MCF 10A (cell line): ENCODE measurements at regions not wholly inside any gene's neighbourhood (a gene's known extent, or its start where the extent isn't known, plus 50 kb on each side); places are given as distances from the start of the nearest gene placed in this dataset.

Source experiments
- BruUV-seq: library from RNA; stranded (reverse); fragments of 400-500 nt; replicated peaks from 2 replicates; lab custom pipeline; 2021; lab: Mats Ljungman, UMichigan
- CTCF ChIA-PET: fragments of 300-600 bp; sonication (Branson Sonifier 250); formaldehyde crosslinking; extraction: SDS; loops from one replicate; lab custom pipeline; 2021; ENCODE audit warnings: antibody characterized with exemption, inconsistent platforms; lab: Yijun Ruan, JAX
- POLR2A ChIA-PET: fragments of 300-600, 350-650 bp; sonication (Branson Sonifier 250); formaldehyde crosslinking; extraction: SDS; loops from one replicate; lab custom pipeline; 2020; ENCODE audit warnings: antibody characterized with exemption, inconsistent platforms; lab: Yijun Ruan, JAX
- DNase-seq: peaks from one replicate; pipeline ENCODE4 v3.0.0-alpha.2; 2018; ENCODE audit not compliant: unreplicated experiment
- H3K27ac Mint-ChIP-seq: one replicate; pipeline ENCODE4 v1.8.0; 2022; ENCODE audit warnings: mild to moderate bottlenecking, low read depth, mixed read lengths; ENCODE audit not compliant: unreplicated experiment
- H3K27me3 Mint-ChIP-seq: one replicate; pipeline ENCODE4 v1.8.0; 2022; ENCODE audit warnings: mixed read lengths; ENCODE audit not compliant: insufficient read depth, unreplicated experiment
- H3K36me3 Mint-ChIP-seq: one replicate; pipeline ENCODE4 v1.8.0; 2022; ENCODE audit warnings: mild to moderate bottlenecking, moderate library complexity, mixed read lengths; ENCODE audit not compliant: insufficient read depth, unreplicated experiment
- H3K4me1 Mint-ChIP-seq: one replicate; pipeline ENCODE4 v1.8.0; 2022; ENCODE audit warnings: mixed read lengths; ENCODE audit not compliant: insufficient read depth, unreplicated experiment
- H3K4me3 Mint-ChIP-seq: one replicate; pipeline ENCODE4 v1.8.0; 2022; ENCODE audit warnings: mild to moderate bottlenecking, moderate library complexity, mixed read lengths; ENCODE audit not compliant: unreplicated experiment
- H3K9me3 Mint-ChIP-seq: one replicate; pipeline ENCODE4 v1.8.0; 2022; ENCODE audit warnings: mixed read lengths; ENCODE audit not compliant: unreplicated experiment
- intact Hi-C: fragments of 100-400 bp; cut with micrococcal nuclease; formaldehyde crosslinking; loops from 2 replicates; pipeline ENCODE4 v1.14.1; 2022
- TF ChIP-seq, protein P1 (sequence below): fragments of 200-600 bp; IDR thresholded peaks from one replicate; pipeline ENCODE4 v1.8.0; 2022; ENCODE audit warnings: antibody characterized with exemption, mild to moderate bottlenecking; ENCODE audit not compliant: unreplicated experiment

DNA sequence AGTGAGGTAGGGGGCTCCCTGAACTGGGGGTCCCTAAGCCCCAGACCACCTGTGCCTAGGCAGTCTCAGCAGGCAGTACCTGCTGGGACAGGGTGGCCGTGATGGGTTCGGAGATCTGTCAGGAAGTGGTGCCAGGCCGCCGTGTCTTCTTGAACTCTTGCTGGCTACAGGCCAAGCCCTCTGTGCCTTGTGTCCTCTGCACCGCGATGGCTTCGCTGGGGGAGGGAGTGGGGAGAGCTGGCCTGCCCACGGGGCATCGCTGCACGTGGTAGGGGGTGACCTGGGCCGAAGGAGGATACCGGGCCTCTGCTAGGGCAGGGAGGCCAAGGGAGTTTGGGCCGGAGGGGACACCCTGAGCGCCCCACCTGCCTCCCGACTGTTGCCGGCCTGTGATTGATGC, 96.7 kb upstream of the NKX1-1 start:
- Mint-ChIP-seq H3K27me3 (peaks cover 29% of the 10 kb centered on the region), H3K4me1 (no peaks in the 10 kb centered on the region), H3K27ac (no peak overlapping the region), H3K36me3 (no peaks in the 10 kb centered on the region), H3K4me3 (no peak overlapping the region), H3K9me3 (no peaks in the 10 kb centered on the region)
- intact Hi-C loops = no loop called here
- CTCF ChIA-PET = no interaction called here
- BruUV-seq = no TSS peak
- TF ChIP-seq, protein P1, sequence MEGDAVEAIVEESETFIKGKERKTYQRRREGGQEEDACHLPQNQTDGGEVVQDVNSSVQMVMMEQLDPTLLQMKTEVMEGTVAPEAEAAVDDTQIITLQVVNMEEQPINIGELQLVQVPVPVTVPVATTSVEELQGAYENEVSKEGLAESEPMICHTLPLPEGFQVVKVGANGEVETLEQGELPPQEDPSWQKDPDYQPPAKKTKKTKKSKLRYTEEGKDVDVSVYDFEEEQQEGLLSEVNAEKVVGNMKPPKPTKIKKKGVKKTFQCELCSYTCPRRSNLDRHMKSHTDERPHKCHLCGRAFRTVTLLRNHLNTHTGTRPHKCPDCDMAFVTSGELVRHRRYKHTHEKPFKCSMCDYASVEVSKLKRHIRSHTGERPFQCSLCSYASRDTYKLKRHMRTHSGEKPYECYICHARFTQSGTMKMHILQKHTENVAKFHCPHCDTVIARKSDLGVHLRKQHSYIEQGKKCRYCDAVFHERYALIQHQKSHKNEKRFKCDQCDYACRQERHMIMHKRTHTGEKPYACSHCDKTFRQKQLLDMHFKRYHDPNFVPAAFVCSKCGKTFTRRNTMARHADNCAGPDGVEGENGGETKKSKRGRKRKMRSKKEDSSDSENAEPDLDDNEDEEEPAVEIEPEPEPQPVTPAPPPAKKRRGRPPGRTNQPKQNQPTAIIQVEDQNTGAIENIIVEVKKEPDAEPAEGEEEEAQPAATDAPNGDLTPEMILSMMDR = no peak
- POLR2A ChIA-PET = no interaction called here
- no peak for DNase-seq

DNA sequence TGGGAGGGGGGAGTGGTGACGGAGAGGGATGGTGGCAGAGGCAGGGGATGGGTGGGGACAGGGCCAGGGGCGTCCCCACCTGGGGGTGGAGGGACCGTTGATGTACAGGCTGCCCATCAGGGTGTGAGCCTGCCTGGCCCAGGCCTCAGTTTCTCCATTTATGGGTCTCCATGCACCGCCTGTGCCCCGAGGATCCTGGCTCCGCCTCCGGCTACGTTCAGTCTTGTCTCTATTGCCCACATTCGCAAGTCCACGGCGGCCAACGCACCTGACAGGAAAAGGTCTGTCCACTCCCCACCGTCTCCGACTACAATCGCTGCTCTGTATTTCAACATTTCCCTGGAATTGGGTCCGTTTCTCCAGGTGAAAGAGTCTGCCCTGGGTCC, 96.3 kb upstream of the NKX1-1 start:
- ChIA-PET CTCF (no interaction called here), POLR2A (no interaction called here)
- Mint-ChIP-seq H3K4me3 (no peak overlapping the region), H3K36me3 (no peaks in the 10 kb centered on the region), H3K9me3 (no peaks in the 10 kb centered on the region), H3K27me3 (peaks cover 24% of the 10 kb centered on the region), H3K4me1 (no peaks in the 10 kb centered on the region), H3K27ac (no peak overlapping the region)
- BruUV-seq = no TSS peak
- no peak for DNase-seq
- intact Hi-C loops = no loop called here
- TF ChIP-seq, protein P1 = no peak

DNA sequence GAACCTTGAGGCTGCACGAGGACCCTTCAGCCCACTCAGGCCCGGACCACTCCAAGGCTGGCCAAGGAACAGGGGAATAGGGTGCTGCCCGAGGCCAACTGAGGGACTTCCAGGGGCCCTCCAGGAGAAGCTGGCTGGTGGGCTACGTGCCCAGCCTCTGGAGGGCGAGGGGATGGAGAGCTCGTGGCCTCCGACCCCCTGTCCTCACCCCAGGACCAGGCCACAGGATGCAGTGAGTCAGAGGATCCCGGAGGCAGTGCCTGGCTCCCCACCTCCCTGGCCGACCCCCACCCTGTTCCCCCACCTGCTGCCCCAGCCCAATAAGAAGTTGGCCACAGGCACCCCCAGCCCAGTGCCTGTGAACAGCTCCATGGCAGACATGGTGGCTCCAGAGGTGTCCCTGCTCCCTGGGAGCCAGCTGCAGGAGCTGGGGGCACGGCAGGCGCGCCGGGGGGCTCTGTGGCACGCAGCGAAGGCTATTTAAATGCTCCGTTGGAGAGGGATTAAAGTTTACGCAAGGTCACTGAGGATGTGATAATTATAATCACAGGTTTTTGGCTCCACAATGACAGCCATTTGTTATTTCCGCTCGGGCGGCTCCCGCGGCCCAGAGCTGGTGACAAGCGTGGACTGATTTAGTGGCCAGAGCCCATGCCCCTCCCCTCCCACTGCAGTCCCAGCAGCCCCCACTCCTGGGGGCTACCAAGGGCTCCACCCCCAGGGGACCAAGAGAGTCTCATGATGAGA, 95.7 kb upstream of the NKX1-1 start:
- CTCF ChIA-PET = no interaction called here
- no peaks in the 10 kb centered on the region for H3K9me3 Mint-ChIP-seq
- H3K4me3 Mint-ChIP-seq = no peak overlapping the region
- peaks cover 18% of the 10 kb centered on the region for H3K27me3 Mint-ChIP-seq
- TF ChIP-seq, protein P1 = no peak
- H3K27ac Mint-ChIP-seq = no peak overlapping the region
- POLR2A ChIA-PET = no interaction called here
- no peaks in the 10 kb centered on the region for H3K36me3 Mint-ChIP-seq
- no TSS peak for BruUV-seq
- no peaks in the 10 kb centered on the region for H3K4me1 Mint-ChIP-seq
- intact Hi-C loops = no loop called here
- DNase-seq = no peak

DNA sequence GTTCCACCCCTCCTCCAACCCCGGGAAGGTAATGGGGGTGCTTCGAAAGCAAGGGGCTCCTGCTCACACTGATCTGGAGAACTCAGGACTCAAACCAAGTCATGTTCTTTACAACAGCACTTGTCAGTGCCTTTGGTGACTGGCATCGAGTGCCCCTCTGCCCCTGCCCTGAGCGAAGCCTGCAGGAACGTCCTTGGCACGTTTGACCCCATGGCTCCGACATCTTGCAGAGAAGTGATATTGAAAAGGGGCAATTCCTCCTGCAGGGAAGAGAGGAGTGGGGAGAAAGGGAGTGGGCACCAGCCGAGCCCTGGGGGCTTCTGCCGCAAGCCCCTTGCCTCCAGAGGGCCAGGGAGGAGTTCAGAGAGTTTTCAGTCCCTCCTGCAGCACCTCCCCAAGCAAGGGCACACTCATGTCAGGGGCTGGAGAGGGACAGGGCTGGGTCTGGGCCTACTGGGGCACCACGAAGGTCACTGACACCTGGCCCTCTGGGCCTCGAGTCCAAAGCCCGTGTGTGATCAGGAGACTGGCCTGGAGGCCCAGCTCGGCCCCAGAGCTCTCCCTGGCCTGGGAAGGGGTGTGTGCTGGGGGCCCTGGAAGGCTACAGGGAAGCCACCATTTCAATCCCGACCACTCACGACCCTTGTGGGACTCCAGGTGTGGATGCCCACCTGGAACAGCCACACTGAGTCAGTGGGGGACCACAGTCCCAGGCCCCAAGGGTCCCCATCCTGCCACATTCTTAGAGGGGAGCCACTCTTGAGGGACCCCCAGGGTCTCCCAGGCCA, 94.9 kb upstream of the NKX1-1 start:
- Mint-ChIP-seq H3K27me3 (peaks cover 11% of the 10 kb centered on the region), H3K9me3 (no peaks in the 10 kb centered on the region), H3K36me3 (no peaks in the 10 kb centered on the region), H3K4me1 (no peaks in the 10 kb centered on the region), H3K4me3 (no peak overlapping the region), H3K27ac (no peak overlapping the region)
- DNase-seq = no peak
- TF ChIP-seq, protein P1 = no peak
- intact Hi-C loops = no loop called here
- ChIA-PET POLR2A (no interaction called here), CTCF (no interaction called here)
- no TSS peak for BruUV-seq
